ENCODE measurements at regions not wholly inside any gene's neighbourhood (a gene's known extent, or its start where the extent isn't known, plus 50 kb on each side); places are given as distances from the start of the nearest gene placed in this dataset.

- Mint-ChIP-seq H3K27ac (no peak overlapping the region), H3K27me3 (ENCODE audit: insufficient read depth, low read depth, poor library complexity) (no peaks in the 10 kb centered on the region), H3K9me3 (no peaks in the 10 kb centered on the region), H3K4me3 (no peak overlapping the region), H3K4me1 (0 out of 3 replicates have a peak, but pooled peaks cover 2% of the 10 kb centered on the region), H3K36me3 (ENCODE audit: low read depth) (no peaks in the 10 kb centered on the region)
- Histone ChIP-seq H4K20me1 (replicated peaks; ENCODE audit: insufficient read depth) (no peaks in the 10 kb centered on the region), H3K9me2 (ENCODE audit: insufficient read depth) (0 out of 2 replicates have a peak, but pooled peaks cover 7% of the 10 kb centered on the region), H3K4me2 (no peak overlapping the region), H3K36me3 (ENCODE audit: insufficient read depth) (no peaks in the 10 kb centered on the region), H3K4me1 (ENCODE audit: insufficient read depth) (no peaks in the 10 kb centered on the region), H3K4me3 (no peak overlapping the region), H2AFZ (peak overlapping the region; percentile 63; the same call in 1 of the 2 replicates), H3K79me2 (replicated peaks; ENCODE audit: insufficient read depth) (no peaks in the 10 kb centered on the region), H3K27ac (ENCODE audit: low read depth) (no peak overlapping the region), H3F3A (replicated peaks; ENCODE audit: low read depth) (no peaks in the 10 kb centered on the region), H3K27me3 (ENCODE audit: insufficient read depth) (no peaks in the 10 kb centered on the region)
- DNase-seq (ENCODE audit: low spot score) (no peak), ATAC-seq (no peak)
- TF ChIP-seq CREB1 (CRISPR knock-in tag; IDR thresholded peaks at IDR 0.05; ENCODE audit: low read depth) (no peak), ZNF331 (CRISPR knock-in tag; IDR thresholded peaks at IDR 0.05; ENCODE audit: low read depth) (no peak), EZH2phosphoT487 (IDR thresholded peaks at IDR 0.05; ENCODE audit: unreplicated experiment) (no peak), CTCF (conservative IDR thresholded peaks at IDR 0.05; ENCODE audit: low read depth in 2 of 2) (no peak), NANOG (IDR thresholded peaks at IDR 0.05; ENCODE audit: borderline replicate concordance) (no peak), EZH2 (IDR thresholded peaks at IDR 0.05; ENCODE audit: low read depth, unreplicated experiment) (no peak), STAT1 (IDR thresholded peaks at IDR 0.05; ENCODE audit: unreplicated experiment) (no peak), ZNF114 (CRISPR knock-in tag; IDR thresholded peaks at IDR 0.05) (no peak), JUNB (IDR thresholded peaks at IDR 0.05; ENCODE audit: unreplicated experiment) (no peak), REST (IDR thresholded peaks at IDR 0.05; ENCODE audit: unreplicated experiment) (no peak), ETS1 (IDR thresholded peaks at IDR 0.05) (no peak), ZNF462 (CRISPR knock-in tag; IDR thresholded peaks at IDR 0.05) (no peak), POLR2AphosphoS5 (IDR thresholded peaks at IDR 0.05; ENCODE audit: low read depth) (no peak)
These were observed 298.0 kb downstream of the GPAT3 start for GRCh38 chr4:83833920-83834319.

All from GM23338 (cell line).